ENCODE measurements at regions not wholly inside any gene's neighbourhood (a gene's known extent, or its start where the extent isn't known, plus 50 kb on each side); places are given as distances from the start of the nearest gene placed in this dataset.

DNA sequence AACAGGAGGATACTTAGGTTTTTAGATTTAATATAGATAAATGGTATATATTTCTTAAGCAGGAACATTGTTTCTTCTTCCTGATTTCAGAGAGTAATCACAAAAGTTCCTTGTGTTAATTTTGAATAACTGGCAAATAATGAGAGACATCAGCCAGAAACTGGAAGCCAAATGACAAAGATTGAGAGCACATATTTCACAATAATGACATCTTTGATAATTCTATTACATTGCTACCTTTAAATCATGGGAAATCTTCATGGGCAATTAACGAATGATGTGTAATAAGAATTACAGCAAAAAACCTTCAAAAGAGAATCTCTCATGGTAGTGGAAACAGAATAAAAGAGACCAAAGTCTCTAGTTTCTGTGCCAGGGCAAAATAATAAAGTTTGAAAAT, 215.1 kb downstream of the NUP35 start:
- DNase-seq (ENCODE audit: low spot score, unreplicated experiment), result no peak
- H3K4me1 Mint-ChIP-seq (ENCODE audit: low read depth), result peaks cover 1% of the 10 kb centered on the region
- TF ChIP-seq, protein P1, sequence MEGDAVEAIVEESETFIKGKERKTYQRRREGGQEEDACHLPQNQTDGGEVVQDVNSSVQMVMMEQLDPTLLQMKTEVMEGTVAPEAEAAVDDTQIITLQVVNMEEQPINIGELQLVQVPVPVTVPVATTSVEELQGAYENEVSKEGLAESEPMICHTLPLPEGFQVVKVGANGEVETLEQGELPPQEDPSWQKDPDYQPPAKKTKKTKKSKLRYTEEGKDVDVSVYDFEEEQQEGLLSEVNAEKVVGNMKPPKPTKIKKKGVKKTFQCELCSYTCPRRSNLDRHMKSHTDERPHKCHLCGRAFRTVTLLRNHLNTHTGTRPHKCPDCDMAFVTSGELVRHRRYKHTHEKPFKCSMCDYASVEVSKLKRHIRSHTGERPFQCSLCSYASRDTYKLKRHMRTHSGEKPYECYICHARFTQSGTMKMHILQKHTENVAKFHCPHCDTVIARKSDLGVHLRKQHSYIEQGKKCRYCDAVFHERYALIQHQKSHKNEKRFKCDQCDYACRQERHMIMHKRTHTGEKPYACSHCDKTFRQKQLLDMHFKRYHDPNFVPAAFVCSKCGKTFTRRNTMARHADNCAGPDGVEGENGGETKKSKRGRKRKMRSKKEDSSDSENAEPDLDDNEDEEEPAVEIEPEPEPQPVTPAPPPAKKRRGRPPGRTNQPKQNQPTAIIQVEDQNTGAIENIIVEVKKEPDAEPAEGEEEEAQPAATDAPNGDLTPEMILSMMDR (IDR thresholded peaks at IDR 0.05; ENCODE audit: unreplicated experiment), result no peak
- no peak overlapping the region for H3K27ac Mint-ChIP-seq
- H3K27me3 Mint-ChIP-seq, result no peaks in the 10 kb centered on the region
- no peak overlapping the region for H3K4me3 Mint-ChIP-seq (ENCODE audit: low read depth)
- peaks cover 12% of the 10 kb centered on the region for H3K9me3 Mint-ChIP-seq (ENCODE audit: low read depth)
- no peaks in the 10 kb centered on the region for H3K36me3 Mint-ChIP-seq (ENCODE audit: insufficient read depth)

DNA sequence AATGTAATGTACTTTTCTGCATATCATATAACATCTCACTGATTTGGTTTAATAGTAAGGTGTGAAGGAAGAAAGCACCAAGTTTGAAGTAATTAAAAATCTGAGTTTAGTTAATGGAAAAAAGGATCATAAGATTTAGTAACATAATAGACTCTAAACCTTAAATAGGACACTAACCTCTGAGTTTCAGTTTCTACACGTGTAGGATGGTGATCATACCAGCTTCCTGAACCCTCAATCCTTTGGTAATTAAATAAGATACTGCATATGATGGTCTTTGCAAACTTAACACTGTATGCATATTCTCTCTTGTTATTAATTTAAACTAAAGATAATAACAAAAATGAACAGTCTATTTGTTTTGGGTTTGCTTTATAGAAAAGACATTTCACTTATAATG, 216.8 kb downstream of the NUP35 start:
- no peak for DNase-seq (ENCODE audit: low spot score, unreplicated experiment)
- Mint-ChIP-seq H3K36me3 (ENCODE audit: insufficient read depth) (no peaks in the 10 kb centered on the region), H3K27ac (no peak overlapping the region), H3K4me3 (ENCODE audit: low read depth) (no peak overlapping the region), H3K4me1 (ENCODE audit: low read depth) (peaks cover 4% of the 10 kb centered on the region), H3K27me3 (no peaks in the 10 kb centered on the region), H3K9me3 (ENCODE audit: low read depth) (peaks cover 5% of the 10 kb centered on the region)
- TF ChIP-seq, protein P1 (IDR thresholded peaks at IDR 0.05; ENCODE audit: unreplicated experiment), result no peak

DNA sequence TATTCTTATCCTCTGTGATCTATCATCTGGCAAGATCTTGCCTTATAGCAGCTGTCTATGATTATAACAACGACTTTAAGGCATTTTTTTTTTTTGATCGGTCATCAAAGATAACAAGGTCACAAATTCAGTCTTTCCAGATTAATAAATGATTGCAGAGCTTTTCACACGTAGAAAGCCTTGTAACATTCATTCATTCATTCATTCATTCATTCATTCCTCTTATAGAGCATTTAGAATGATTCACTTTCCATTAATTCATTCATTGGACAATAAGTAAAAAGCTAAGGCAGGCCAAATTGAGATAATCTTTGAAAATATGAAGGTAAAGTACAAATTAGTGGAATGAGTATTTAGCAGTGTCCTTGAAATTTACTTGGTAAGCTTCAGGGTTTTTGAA, 223.7 kb downstream of the NUP35 start:
- TF ChIP-seq, protein P1 (IDR thresholded peaks at IDR 0.05; ENCODE audit: unreplicated experiment), result no peak

DNA sequence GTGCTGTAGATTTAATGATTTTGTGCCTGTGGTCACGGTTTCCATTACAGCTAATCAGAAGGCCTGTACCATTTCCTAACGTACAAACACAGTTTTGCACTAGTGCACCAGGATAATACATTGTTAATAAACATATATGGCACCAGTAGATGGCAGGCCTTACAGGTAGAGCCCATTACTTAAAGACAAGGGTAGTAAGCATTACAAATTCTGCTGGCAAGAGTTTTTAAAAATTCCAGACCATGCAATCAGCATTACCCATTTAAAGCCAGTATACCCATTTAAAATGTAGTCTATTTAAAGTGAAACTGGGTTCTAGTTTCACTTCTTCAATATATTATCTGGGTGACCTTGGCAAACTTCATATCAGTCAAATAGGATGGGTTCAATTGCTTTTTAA, 224.2 kb downstream of the NUP35 start:
- Mint-ChIP-seq H3K4me1 (ENCODE audit: low read depth) (peaks cover 4% of the 10 kb centered on the region), H3K27me3 (no peaks in the 10 kb centered on the region), H3K9me3 (ENCODE audit: low read depth) (no peaks in the 10 kb centered on the region), H3K4me3 (ENCODE audit: low read depth) (no peak overlapping the region), H3K27ac (no peak overlapping the region), H3K36me3 (ENCODE audit: insufficient read depth) (no peaks in the 10 kb centered on the region)
- TF ChIP-seq, protein P1 (IDR thresholded peaks at IDR 0.05; ENCODE audit: unreplicated experiment), result no peak
- no peak for DNase-seq (ENCODE audit: low spot score, unreplicated experiment)

More for the DNA sequence above, 223.7 kb downstream of the NUP35 start:
- Mint-ChIP-seq H3K4me3 (ENCODE audit: low read depth) (no peak overlapping the region), H3K27me3 (no peaks in the 10 kb centered on the region), H3K9me3 (ENCODE audit: low read depth) (no peaks in the 10 kb centered on the region), H3K4me1 (ENCODE audit: low read depth) (peaks cover 4% of the 10 kb centered on the region), H3K27ac (no peak overlapping the region), H3K36me3 (ENCODE audit: insufficient read depth) (no peaks in the 10 kb centered on the region)
- DNase-seq (ENCODE audit: low spot score, unreplicated experiment), result no peak

DNA sequence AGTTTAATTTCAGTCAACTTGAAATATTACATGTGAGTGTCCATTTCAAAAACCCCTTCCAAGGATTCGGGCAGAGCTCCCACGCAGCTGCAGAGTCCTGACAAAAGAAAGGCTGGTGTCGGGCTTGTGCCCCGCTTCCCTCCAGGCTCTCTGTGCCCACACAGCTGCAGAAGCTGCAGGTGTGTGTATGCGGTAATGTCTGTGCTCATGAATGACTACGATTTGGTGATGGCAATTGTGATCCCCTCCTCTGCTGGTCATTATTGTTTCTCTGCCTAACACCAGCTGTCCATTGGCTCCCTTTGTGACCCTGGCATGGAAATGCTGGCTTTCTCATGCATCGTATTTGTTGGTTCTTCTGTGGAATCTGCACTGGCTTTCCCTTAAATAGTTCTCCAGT, 224.8 kb downstream of the NUP35 start:
- no peak for DNase-seq (ENCODE audit: low spot score, unreplicated experiment)
- Mint-ChIP-seq H3K9me3 (ENCODE audit: low read depth) (no peaks in the 10 kb centered on the region), H3K4me1 (ENCODE audit: low read depth) (peaks cover 4% of the 10 kb centered on the region), H3K36me3 (ENCODE audit: insufficient read depth) (no peaks in the 10 kb centered on the region), H3K4me3 (ENCODE audit: low read depth) (no peak overlapping the region), H3K27ac (no peak overlapping the region), H3K27me3 (no peaks in the 10 kb centered on the region)
- TF ChIP-seq, protein P1 (IDR thresholded peaks at IDR 0.05; ENCODE audit: unreplicated experiment), result no peak

Measured in progenitor cell of endocrine pancreas (in vitro differentiated cells).